Right lobe of liver (tissue), 6 donors: ENCODE measurements at regions not wholly inside any gene's neighbourhood (a gene's known extent, or its start where the extent isn't known, plus 50 kb on each side); places are given as distances from the start of the nearest gene placed in this dataset.

ENCODE experiments used
- ATAC-seq, 4 donors: fragments of 200-7000 bp; cut with Tn5 transposase; one replicate each; pipeline ENCODE4 v1.9.1; 2020; ENCODE audit warnings: mild to moderate bottlenecking in 4 of 4, moderate library complexity in 4 of 4
- DNase-seq, 3 donors: peaks; one replicate each; pipeline ENCODE4 v3.0.0-alpha.2; 2020
- H3K27ac ChIP-seq, 3 donors: fragments of 200-600 bp; one replicate each; pipeline ENCODE4 v1.8.0; 2022
- H3K27me3 ChIP-seq, 2 donors: fragments of 200-600 bp; one replicate each; pipeline ENCODE4 v1.8.0; 2022
- H3K36me3 ChIP-seq, 4 donors: fragments of 200-600 bp; sonication (generic) in 1 of 4; one replicate each; pipeline versions ENCODE4 v1.5.1 to v1.8.0; 2017 to 2022; ENCODE audit warnings: control low read depth in 1 of 4
- H3K4me1 ChIP-seq, 4 donors: fragments of 200-600 bp; sonication (generic) in 1 of 4; one replicate each; pipeline versions ENCODE4 v1.5.1 to v1.8.0; 2017 to 2022; ENCODE audit warnings: control low read depth in 1 of 4
- H3K4me3 ChIP-seq, 3 donors: fragments of 200-600 bp; one replicate each; pipeline ENCODE4 v1.8.0; 2022
- H3K9me3 ChIP-seq, 4 donors: fragments of 200-600 bp; sonication (generic) in 1 of 4; one replicate each; pipeline versions ENCODE4 v1.5.1 to v1.8.0; 2017 to 2022; ENCODE audit warnings: control low read depth in 1 of 4
- POLR2A ChIP-seq: fragments of 450-650 bp; IDR thresholded peaks from one replicate; pipeline ENCODE4 v1.6.1; 2017; ENCODE audit warnings: antibody characterized with exemption, mild to moderate bottlenecking
- WGBS: methylation state at CpG from one replicate; pipeline ENCODE4 v1.1.6; 2018; ENCODE audit warnings: low coverage, low lambda C conversion rate; ENCODE audit not compliant: insufficient coverage; ENCODE audit errors: missing lambda C conversion rate; 5-methylcytosine and 5-hydroxymethylcytosine counted together
- intact Hi-C, 2 donors: fragments of 100-400 bp; cut with DNase I; formaldehyde crosslinking; loops; one replicate each; pipeline versions ENCODE4 v1.11.2 to v1.14.1; 2022
- TF ChIP-seq, protein P1 (sequence below), 4 donors: fragments of 200-600 bp in 3 of 4; fragments of 450-650 bp in 1 of 4; IDR thresholded peaks; one replicate each; pipeline versions ENCODE4 v1.5.1 to v1.8.0; 2016 to 2022; ENCODE audit warnings: antibody characterized with exemption in 4 of 4, mild to moderate bottlenecking in 2 of 4
- donor health status: DM: no; HTN: yes; CAD: no.
- donor health status: DM: no; HTN: no; CAD: no.
- donor health status: DM: no; HTN: no; CAD: no.
- donor health status: DM: no; HTN: yes; CAD: no.
- donor health status: DM: no; HTN: yes; CAD: no.

- Histone ChIP-seq H3K36me3 (no peaks in the 10 kb centered on the region), H3K27ac (no peak overlapping the region), H3K27me3 (no peaks in the 10 kb centered on the region), H3K9me3 (no peaks in the 10 kb centered on the region), H3K4me3 (no peak overlapping the region), H3K4me1 (no peaks in the 10 kb centered on the region)
- TF ChIP-seq POLR2A, result no peak
- TF ChIP-seq, protein P1, sequence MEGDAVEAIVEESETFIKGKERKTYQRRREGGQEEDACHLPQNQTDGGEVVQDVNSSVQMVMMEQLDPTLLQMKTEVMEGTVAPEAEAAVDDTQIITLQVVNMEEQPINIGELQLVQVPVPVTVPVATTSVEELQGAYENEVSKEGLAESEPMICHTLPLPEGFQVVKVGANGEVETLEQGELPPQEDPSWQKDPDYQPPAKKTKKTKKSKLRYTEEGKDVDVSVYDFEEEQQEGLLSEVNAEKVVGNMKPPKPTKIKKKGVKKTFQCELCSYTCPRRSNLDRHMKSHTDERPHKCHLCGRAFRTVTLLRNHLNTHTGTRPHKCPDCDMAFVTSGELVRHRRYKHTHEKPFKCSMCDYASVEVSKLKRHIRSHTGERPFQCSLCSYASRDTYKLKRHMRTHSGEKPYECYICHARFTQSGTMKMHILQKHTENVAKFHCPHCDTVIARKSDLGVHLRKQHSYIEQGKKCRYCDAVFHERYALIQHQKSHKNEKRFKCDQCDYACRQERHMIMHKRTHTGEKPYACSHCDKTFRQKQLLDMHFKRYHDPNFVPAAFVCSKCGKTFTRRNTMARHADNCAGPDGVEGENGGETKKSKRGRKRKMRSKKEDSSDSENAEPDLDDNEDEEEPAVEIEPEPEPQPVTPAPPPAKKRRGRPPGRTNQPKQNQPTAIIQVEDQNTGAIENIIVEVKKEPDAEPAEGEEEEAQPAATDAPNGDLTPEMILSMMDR (IDR thresholded peaks at IDR 0.05), result no peak
- intact Hi-C loops, result no loop called here
- WGBS, result 68% methylated on average over 4 of the region's 4 CpGs
- DNase-seq, result no peak
- ATAC-seq, result no peak
Measured at GRCh38 chr3:56971816-56972215, 88.6 kb upstream of the SPATA12 start.

DNA sequence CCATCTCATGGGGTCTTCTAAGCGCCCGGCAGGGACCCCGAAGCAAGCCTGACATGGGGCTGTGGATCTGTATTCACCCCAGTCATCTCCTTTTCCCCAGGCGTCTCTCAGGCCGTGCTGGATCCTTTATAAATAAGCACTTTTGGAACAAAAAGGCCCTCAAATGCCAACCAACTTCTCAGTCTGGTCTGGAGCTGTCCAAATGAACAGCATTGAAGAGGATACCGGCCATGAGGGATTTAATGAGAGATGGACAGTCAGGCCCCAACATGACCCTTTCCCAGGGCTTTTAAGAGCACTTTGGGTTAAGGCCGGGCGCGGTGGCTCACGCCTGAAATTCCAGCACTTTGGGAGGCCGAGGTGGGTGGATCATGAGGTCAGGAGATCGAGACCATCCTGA is 89.2 kb upstream of the SPATA12 start:
- no peaks in the 10 kb centered on the region for H3K27me3 ChIP-seq
- intact Hi-C loops, result no loop called here
- TF ChIP-seq, protein P1 (IDR thresholded peaks at IDR 0.05), result no peak
- no peaks in the 10 kb centered on the region for H3K4me1 ChIP-seq
- no peaks in the 10 kb centered on the region for H3K36me3 ChIP-seq
- H3K9me3 ChIP-seq, result no peaks in the 10 kb centered on the region
- H3K4me3 ChIP-seq, result no peak overlapping the region
- 85% methylated on average over 12 of the region's 12 CpGs for whole genome bisulfite sequencing
- no peak overlapping the region for H3K27ac ChIP-seq
- DNase-seq (no peak), ATAC-seq (no peak)

DNA sequence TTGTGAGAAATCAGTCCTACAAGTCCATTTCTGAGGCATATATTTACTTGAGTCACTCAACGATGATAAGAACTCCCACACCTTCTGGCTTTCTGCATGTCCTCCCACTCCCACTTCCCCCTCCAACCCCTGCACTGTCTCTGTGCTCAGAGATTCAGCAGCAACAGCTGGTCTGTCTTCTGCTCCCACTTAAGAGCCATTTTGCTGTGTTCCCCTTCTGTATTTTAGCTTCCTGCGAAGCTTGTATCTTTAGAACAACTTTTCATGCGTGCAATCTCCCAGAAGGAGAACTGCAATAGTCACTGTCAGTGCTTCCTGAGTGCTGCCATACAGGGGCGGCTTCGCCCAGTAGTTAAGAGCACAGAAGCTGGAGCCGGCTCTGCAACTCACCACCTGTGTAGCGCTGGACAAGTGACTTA is 90.0 kb upstream of the SPATA12 start:
- no peaks in the 10 kb centered on the region for H3K27me3 ChIP-seq
- intact Hi-C loops, result no loop called here
- TF ChIP-seq, protein P1 (IDR thresholded peaks at IDR 0.05), result no peak
- no peak for TF ChIP-seq POLR2A
- H3K4me3 ChIP-seq, result no peak overlapping the region
- no peaks in the 10 kb centered on the region for H3K4me1 ChIP-seq
- no peaks in the 10 kb centered on the region for H3K36me3 ChIP-seq
- H3K27ac ChIP-seq, result no peak overlapping the region
- 51% methylated on average over 6 of the region's 7 CpGs for WGBS
- DNase-seq (no peak), ATAC-seq (peak in 3 of 4 donors; percentile 23 to 50 (median 26))
- H3K9me3 ChIP-seq, result no peaks in the 10 kb centered on the region

- no peaks in the 10 kb centered on the region for H3K27me3 ChIP-seq
- 42% methylated on average over 1 of the region's 1 CpG for WGBS
- ATAC-seq, result no peak
- no peak overlapping the region for H3K4me3 ChIP-seq
- intact Hi-C loops, result no loop called here
- H3K36me3 ChIP-seq, result no peaks in the 10 kb centered on the region
- no peak for DNase-seq
- TF ChIP-seq POLR2A, result no peak
- TF ChIP-seq, protein P1 (IDR thresholded peaks at IDR 0.05), result no peak
- no peaks in the 10 kb centered on the region for H3K4me1 ChIP-seq
- no peaks in the 10 kb centered on the region for H3K9me3 ChIP-seq
- no peak overlapping the region for H3K27ac ChIP-seq
Measured at GRCh38 chr3:56969851-56970250, 90.6 kb upstream of the SPATA12 start.

DNA sequence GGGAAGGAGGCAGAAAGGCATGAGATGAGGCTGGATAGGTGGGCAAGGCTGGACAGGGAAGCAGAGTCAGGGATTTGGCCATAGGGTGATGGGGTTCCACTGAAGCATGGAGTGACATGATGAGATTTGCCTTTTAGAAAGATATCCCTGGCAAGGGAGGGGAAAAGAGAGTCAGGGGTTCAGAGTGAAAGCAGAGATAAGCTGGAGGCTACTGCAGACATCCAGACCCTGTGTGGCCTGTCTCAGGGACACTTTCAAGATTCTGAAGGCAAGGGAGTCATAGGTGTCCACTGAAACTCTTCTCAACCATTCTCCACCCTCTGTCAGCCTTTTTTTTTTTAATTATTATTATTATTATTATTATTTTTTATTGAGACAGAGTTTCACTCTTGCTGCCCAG is 94.0 kb upstream of the SPATA12 start:
- H3K9me3 ChIP-seq, result no peaks in the 10 kb centered on the region
- no peak for ATAC-seq
- H3K27me3 ChIP-seq, result no peaks in the 10 kb centered on the region
- no peaks in the 10 kb centered on the region for H3K4me1 ChIP-seq
- TF ChIP-seq, protein P1 (IDR thresholded peaks at IDR 0.05), result no peak
- TF ChIP-seq POLR2A, result no peak
- intact Hi-C loops, result no loop called here
- H3K4me3 ChIP-seq, result no peak overlapping the region
- H3K36me3 ChIP-seq, result no peaks in the 10 kb centered on the region
- no peak for DNase-seq
- no peak overlapping the region for H3K27ac ChIP-seq
